ENCODE measurements at regions not wholly inside any gene's neighbourhood (a gene's known extent, or its start where the extent isn't known, plus 50 kb on each side); places are given as distances from the start of the nearest gene placed in this dataset.
A peak's percentile ranks its signal among the peaks of the same experiment; 100 is the strongest.
"Not testable (repeated sequence)": the region's sequence is repeated elsewhere in the genome, so short reads cannot be mapped to it uniquely, and the experiment has no call there.

GRCh38 chr6:14218519-14218800, 100.9 kb downstream of the CD83 start:
- DNase-seq, result no peak

- no peak for DNase-seq
Observed at GRCh38 chr6:14221564-14222279, 104.2 kb downstream of the CD83 start.

- no peak for DNase-seq
Observed at GRCh38 chr6:14222956-14223355, 105.4 kb downstream of the CD83 start.

DNA sequence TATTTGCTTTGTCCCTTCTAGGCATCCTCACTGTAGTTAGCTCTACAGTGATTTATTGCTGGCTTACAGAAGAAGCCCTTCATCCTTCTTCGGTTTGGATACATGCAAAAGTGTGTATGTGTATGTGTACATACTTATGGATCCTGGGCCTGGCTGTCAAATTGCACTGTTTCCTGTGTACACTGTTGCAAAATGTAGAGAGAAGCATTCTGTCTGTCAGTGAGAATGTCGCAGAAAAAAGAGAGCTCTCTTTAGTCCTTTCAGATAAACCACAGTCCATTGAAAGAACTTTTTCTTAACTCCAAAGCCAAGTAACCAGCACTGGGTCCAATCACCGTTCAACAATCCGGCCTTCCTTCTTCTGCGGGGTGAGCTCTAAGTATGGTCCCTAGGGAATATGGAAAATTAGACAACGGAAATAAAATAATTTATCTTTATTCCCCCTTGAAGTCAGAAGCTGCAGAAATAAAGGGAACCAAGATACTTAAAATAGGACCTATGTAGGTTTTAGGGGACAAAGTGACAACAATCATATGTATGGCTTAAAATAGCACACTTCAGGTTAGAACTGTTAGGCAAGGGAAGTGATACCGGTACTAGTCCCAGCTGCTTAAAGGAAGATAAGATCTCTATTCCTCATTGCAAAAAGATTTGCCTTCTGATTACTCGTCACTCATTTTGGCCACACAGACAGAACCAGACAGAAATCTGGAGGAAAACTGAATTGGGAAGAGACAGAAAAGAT, 107.0 kb downstream of the CD83 start:
- no peak for DNase-seq

GRCh38 chr6:14226051-14226660, 108.6 kb downstream of the CD83 start:
- no peak for DNase-seq

DNA sequence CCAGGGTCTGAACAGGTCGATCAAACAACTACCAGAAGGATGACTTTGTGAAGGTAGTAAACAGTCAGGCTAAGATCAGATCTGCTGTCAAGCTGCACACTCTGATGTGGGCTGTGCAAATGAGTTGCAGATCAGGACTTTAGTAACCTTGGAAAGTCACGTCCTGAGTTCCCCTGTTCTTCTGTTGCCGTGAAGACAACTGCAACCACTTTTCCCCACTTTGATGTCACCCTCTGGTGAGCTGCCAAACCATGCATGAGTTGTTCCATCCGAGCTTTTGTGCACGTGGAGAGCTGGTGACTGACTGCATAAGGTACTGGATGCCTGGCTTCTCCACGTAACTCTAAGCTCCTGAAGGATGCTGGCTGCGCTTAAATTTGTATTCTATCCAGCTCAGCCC, 111.0 kb downstream of the CD83 start:
- peak in 4 of 6 experiments; percentile 7 to 48 (median 30) for DNase-seq

DNA sequence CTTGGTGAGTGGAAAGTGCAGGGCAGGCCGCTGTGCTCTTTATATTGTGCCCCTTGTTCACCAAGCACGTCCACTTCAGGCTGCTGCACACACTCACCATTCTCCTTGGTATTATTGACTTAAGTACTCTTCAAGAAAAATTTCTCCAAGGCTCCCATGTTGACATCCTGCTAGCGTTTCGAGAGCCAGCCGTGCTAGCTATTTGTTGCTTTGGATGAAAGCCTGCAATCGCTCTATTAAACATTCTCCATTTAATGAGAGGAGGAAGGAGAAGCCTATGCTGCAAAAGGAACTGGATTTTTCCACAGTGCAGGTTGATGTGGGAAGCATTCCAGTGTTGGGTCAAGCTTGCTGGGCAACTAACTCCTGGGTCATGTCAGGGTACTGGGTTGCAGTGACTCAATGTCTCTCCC, 113.5 kb downstream of the CD83 start:
- DNase-seq, result no peak

DNA sequence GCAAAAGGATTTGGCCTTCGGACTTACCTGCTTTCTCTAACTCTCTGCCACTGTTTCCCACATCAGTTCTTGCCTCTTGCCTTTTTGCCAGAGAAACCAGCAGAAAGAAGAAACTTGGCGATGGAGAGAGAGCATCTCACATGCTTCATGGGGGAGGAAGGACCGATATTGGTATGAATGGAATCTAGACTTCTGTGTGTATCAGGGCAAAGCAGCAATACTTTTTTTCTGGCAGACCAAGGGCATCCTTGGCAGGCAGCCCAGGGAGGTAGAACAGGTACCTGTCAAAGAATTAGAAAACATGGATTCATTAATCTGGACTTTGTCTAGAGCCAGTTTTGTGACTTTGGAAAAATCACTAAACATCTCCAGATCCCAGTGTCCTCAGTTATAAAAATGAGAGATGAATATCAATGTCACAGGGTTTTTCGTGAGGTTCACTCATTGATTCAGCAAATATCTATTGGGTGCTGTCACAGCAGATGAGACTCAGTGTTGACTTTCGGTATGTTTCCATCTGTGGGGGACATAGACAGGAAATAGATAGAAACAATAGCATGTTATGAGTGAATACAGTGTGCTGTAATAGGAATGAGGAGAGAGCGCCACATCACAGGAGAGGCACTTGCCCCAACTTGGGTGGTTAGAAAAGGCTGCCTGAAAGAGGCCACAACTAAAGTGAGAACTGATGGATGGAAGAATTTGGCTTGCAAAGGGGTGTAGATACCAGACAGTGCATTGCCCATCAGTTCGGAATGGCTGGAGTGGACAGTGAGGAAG, 114.1 kb downstream of the CD83 start:
- peak in 1 of 6 experiments; percentile 10 for DNase-seq

DNA sequence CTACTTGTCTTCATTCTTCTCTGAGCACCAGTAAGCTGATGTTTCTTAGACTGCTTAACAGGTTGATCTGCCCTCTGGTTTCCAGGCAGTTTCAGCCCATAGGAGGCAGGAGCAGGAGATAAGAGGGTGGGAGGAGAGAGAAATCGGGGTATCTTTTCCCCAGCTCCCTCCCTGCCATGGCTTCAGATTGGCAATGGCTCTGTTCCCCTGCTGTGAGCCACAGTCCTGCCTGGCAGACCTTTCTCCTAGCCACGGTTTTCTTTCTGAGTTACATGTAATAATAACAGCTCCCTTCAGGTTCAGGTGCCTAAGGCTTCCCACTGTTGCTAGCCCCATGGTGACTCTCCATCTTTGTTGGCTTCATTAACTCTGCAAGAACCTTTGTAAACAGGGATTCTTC, 115.3 kb downstream of the CD83 start:
- no peak for DNase-seq

GRCh38 chr6:14235653-14236356, 118.2 kb downstream of the CD83 start:
- DNase-seq, result no peak

DNA sequence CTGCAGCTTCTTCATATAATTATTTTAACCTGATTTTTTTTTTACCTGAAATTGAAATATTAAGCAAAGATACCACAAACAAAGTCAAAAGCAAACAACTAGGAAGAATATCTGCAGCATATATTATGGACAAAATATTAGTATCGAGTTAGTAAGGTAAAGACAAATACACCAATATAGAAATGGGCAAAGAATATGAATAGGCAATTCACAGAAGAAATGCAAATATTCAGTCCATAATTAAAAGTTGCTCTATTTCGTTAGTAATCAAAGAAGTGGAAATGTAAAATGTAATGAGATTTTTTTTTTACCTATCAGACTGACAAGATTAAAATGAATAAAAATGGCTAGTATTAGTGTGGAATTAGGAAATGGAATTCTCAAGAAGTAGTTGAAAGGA, 121.5 kb downstream of the CD83 start:
- no peak for DNase-seq

GRCh38 chr6:14240411-14241166, 123.0 kb downstream of the CD83 start:
- no peak for DNase-seq

- DNase-seq, result no peak
Observed at GRCh38 chr6:14241255-14242070, 123.9 kb downstream of the CD83 start.

DNA sequence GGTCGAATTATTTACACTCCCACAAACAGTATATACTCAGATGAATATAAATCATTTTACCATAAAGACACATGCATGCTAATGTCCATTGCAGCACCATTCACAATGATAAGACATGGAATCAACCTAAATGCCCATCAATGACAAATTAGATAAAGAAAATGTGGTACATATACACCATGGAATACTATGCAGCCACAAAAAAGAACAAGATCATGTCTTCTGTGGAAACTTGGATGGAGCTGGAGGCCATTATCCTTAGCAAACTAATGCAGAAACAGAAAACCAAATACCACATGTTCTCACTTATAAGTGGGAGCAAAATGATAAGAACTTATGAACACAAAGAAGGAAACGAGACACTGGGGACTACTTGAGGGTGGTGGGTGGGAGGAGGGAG, 125.3 kb downstream of the CD83 start:
- not testable (repeated sequence) for DNase-seq

- DNase-seq, result no peak
Observed at GRCh38 chr6:14243597-14243996, 126.0 kb downstream of the CD83 start.

GRCh38 chr6:14246876-14247275, 129.3 kb downstream of the CD83 start:
- no peak for DNase-seq

DNA sequence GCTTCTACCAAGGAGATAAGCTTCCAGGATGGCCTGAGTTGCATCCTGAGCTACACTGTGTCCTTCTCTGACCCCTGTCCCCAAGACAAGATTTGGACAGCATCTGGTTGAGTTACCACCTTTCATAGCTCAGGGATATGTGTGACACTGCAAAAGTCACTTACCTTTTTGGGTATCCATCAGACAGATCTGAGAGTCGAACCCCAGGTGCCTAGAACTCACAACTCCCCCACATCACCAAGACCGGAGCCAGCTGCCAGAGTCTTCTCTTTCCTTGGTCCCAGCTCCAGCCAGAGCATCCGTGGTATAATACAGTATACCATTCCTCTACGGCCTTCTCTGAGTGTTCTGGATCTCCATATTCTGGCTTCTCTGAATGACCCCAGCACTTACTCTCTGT, 133.0 kb downstream of the CD83 start:
- DNase-seq, result no peak

DNA sequence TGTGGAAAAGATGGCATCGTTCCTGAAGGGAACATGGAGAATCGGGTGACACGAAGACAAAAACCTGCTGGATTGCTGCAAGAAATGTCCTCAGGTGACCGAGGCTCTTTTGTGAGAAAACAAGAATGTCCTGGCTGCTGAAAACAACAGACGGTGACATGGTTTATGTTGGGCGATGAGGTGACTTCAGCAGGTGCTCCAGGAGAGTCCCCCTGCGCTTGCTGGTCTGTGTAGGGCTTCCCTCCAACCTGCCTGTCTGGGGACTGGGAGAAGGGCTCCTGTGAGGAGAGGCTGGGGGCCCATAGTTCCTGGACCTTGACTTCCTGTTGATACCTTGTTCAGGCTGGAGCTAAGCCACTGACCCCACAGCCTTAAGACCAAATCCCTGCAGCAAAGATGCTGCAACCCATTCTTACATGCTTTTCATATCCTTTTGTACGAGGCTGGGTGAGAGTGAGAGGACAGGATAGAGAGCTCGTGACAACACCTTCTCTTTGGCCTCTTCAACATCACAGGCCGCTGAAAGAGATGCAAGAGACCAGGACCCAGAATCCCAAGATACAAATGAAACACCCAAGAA, 134.8 kb downstream of the CD83 start:
- no peak for DNase-seq

DNA sequence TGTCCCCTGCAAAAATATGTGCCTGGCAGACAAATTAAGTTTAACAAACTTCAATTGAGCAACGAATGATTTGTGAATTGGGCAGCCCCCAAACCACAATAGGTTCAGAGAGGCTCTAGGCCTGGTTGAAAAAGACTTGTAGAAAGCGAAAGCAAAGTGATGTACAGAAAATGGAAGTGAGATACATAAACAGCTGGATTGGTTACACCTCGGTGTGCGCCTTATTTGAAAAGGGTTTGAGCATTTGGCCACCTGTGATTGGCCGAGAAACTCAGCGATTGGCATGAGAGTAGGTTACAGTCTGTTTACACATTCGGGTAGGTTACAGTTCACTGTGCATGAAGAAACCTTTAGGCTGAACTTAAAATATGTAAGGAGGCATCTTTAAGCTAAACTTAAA, 136.9 kb downstream of the CD83 start:
- DNase-seq, result no peak

DNA sequence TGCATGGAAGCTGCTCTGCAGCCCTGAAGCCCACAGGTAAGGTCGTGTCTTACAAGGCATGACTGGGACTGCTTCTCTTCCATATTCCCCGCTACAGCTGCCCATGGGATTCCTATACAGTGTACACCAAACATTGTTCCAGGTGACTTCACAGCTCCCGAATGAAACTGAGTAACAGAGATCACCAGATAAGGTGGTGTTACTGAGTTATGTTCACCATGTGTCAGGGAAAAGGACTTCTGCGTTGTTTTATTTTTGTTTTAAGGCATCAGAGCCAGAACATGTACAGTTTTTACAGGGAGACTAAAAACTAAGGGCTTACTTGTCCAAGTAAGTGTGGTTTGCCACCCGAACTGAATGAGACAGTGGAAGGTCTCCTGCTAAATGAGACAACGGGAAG, 138.3 kb downstream of the CD83 start:
- no peak for DNase-seq

GRCh38 chr6:14258117-14258516, 140.5 kb downstream of the CD83 start:
- DNase-seq, result no peak

All from stimulated activated naive CD4-positive, alpha-beta T cell (primary cell).